SW480 (cell line): ENCODE measurements at regions not wholly inside any gene's neighbourhood (a gene's known extent, or its start where the extent isn't known, plus 50 kb on each side); places are given as distances from the start of the nearest gene placed in this dataset.

Experiments used
- DNase-seq: peaks from one replicate; pipeline ENCODE4 v3.0.0-alpha.2; 2016; ENCODE audit warnings: low spot score

DNA sequence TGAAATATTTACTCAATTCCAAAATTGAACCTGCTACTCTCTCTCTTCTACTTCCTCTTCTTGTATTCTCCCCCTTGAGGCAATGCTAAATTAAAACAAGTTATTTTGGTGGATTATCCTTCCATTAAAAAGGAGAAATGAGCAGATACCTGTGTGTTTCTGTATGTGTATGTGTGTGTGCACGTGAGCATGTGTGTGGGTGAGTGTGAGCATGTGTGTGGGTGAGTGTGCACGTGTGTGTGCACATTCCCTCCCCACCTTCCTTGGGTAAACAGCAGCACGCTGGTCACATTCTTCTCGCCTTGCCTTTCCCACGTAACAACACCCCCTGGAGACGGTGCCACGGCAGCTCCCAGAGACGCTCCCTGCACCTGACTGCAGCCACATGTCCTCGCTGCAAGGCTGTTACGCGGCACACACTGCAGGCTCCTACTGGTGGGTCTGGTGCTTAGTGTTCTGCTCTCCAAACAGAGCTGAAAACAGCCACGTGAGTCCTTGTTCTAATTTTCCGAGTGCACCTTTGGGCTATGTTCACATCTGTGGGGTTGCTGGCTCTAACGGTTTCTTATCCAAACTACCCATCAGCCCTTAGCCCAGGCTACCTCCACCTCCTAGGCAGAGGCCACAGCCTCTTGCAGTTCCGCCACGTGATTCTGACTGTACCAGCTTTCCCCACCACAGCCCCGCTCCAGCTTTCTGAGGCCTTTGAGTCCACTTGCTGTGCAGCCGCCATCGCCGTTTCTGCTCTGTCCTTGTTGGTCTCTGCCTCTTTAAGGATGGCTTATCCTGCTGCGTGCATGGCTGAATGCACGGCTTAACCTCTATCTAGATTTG lies 123.4 kb downstream of the CTTN start:
- no peak for DNase-seq

DNA sequence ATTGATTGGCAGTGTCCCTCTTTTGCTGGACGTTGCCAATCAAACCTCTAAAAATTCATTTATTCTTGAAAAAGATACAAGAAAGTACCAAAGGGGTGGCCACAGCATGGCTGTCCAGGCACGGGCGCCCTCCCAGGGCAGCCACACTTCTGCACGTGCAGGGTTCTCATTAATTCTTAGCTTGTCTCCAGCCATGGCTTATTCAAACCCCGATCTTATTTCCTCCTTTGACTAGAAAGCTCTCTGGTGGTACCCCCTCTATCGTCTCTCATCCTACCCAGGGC lies 123.9 kb downstream of the CTTN start:
- no peak for DNase-seq

- peak; percentile 94 for DNase-seq
These were observed 124.4 kb downstream of the CTTN start for GRCh38 chr11:70522593-70523311.

- no peak for DNase-seq
These were observed 125.2 kb downstream of the CTTN start for GRCh38 chr11:70523384-70524095.

DNA sequence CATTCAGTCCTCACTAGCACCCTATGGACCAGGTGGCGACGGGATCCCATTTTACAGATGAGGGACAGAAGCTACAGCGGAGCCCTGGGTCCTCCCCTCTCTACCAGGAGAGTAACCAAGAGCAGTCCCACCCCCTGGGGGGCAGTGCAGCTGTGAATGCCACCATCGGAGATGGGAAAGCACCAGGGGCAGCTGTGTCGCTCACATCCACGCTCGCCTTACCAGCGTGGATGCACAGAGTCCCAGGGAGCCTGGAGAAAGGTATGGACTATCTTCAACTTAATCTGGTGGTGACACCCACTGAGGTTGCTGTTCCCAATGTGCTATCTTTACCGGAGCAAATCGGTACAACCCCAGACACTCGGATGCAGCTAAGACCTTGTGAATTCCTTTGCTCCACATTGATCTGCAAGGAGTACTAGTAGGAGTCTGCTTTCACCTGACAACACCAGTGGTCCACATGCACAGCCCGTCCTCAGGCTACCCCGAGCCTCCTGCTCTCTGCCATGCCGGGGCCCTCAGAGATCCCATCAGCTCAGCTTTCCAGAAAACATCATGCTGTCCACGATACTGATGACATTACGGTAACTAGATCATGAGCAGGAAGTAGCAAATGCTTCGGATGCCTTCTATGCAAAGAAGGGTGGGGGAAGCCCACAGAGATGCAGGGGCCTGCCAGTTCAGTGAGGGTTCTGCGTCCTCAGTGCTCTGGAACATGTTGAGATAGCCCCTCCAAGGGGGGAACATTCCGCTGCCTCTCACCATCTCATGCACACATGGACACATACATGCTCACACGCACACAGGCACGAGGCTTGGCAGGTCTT lies 126.0 kb downstream of the CTTN start:
- DNase-seq = peak; percentile 38

DNA sequence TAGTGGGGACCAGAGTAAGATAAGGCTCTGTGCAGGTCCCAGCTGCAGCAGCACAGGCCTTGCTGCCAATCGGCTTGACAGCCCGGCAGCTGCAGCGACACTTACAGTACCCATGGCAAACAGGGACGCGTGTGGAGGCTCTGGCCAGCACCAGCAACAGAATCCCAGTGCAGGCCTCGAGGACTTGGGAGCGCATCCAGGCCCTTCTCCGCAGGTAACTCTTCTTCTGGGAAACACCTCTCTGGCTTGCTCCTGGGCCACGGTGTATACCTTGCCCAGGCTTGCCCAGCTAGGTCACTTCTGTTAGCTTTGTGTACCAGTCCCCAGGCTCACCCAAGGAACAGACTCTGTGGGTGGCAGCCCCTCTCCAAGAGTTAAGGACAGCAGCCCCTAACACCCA lies 126.7 kb downstream of the CTTN start:
- no peak for DNase-seq

- no peak for DNase-seq
These were observed 127.1 kb downstream of the CTTN start for GRCh38 chr11:70525466-70525865.

- DNase-seq = no peak
These were observed 128.1 kb downstream of the CTTN start for GRCh38 chr11:70526116-70527045.

GRCh38 chr11:70527046-70527395 lies 128.7 kb downstream of the CTTN start:
- no peak for DNase-seq

DNA sequence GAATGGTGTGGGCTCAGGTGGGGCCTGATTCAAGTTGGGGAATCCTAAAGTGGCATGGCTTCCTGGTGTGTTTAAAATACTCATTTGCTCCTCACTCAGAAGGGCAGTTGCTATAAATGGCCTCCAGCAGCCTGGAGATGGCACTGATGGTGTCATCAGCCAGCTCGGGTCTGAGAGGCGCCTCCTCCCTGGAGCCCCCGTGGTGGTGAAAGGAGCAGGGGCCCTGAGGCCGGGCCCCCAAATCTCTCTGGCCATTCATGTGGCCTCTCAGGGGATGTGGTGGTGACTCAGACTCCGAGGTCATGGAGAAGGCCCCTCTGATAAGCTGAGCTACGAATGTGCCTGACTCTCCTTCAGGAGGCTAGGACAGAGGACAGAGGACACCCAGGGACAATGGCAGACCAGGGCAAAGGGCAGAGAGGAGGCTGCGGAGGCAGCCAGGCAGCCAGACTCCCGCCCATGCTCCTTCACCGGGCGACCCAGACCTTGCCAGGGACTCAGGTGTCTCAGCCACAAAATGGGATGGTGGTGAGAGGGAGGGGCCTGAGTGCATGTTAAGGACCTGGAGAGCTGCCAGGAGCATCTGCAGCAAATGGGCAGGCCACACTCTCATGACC lies 129.2 kb downstream of the CTTN start:
- no peak for DNase-seq

GRCh38 chr11:70528046-70528793 lies 129.9 kb downstream of the CTTN start:
- DNase-seq = no peak

GRCh38 chr11:70528794-70529580 lies 130.7 kb downstream of the CTTN start:
- DNase-seq = no peak

GRCh38 chr11:70530010-70530409 lies 131.7 kb downstream of the CTTN start:
- no peak for DNase-seq

- DNase-seq = no peak
These were observed 132.4 kb downstream of the CTTN start for GRCh38 chr11:70530629-70531185.

GRCh38 chr11:70531281-70532065 lies 133.1 kb downstream of the CTTN start:
- no peak for DNase-seq

DNA sequence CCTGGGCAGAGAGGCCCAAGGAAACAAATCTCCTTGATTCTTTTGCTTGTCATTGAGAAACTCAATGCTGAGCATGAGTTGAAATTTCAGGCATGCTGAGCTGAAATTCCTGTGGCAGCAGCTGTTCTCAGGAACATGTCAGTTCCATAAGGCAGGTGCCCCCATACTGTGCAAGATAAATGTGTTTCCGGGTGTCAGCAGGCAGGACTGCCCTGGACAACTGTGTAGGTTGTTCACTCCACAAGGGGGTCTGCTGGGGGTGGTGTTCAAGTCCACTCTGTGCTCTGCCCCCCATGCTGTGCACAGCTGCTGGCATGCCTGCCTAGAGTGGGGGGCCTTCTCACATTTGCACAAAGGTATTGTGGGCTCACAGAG lies 133.7 kb downstream of the CTTN start:
- no peak for DNase-seq

DNA sequence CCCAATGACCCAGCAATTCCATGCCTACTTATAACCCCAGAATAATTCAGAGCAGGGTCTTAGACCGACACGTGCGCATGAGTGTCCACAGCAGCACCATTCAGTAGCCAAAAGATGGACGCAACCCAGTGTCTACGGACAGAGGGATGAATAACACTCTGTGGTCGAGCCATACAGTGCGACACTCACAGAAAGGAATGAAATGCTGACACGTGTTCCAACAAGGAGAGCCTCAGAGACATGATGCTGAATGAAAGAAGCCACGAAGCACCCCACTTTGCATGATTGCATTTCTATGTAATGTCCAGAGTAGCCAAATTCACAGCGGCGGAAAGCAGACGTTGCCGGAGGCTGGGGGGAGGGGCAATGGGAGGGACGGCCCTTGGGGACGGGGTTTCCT lies 134.4 kb downstream of the CTTN start:
- DNase-seq = no peak
